ENCODE measurements at regions not wholly inside any gene's neighbourhood (a gene's known extent, or its start where the extent isn't known, plus 50 kb on each side); places are given as distances from the start of the nearest gene placed in this dataset.

DNA sequence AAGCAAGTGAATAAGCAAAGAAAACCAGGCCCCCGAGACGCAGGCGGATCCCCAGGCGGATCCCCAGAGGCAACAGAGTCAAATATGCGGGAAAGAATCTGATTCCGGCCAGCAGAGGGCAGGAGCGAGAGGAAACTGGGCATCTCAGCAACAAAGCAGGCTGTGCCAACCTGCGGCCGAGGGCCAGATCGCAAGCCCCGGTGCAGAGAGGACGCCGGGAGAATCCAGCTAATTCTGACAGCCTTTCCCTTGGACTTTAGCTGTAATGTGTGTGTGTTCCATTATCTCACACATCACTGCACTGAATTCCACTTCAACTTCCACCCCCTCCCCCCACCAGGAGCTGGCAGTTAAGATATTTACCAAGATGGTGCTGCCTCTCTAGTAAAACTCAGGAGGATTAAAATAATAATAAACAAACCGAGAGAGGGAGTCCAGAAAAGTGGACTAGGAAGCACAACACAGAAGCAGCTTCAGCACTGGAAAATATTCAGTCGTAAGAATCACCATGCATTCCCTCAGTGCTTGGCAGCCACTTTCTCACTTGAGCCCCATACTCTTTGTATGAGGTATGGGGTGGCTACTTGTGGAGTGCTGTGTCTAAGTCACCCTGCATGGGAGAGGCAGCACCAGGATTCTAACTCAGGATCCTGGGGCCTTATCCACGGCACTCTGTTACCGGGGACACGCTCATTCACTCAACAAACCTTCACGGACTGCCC lies 66.2 kb upstream of the SNX9 start:
- H3K27ac ChIP-seq (ENCODE audit: low read depth in 2 of 2, low read length in 2 of 2), result no peak overlapping the region
- peaks cover 0 to 5% of the 10 kb centered on the region in 2 donors for H3K27me3 ChIP-seq (ENCODE audit: control insufficient read depth in 2 of 2, insufficient read depth in 2 of 2, low read length in 2 of 2)
- peak overlapping the region in 1 of 2 donors; percentile 31 for H3K4me3 ChIP-seq (ENCODE audit: low read length in 2 of 2)
- H3K4me1 ChIP-seq (ENCODE audit: control insufficient read depth in 2 of 2, insufficient read depth in 2 of 2, low read length in 2 of 2), result peaks cover 23% of the 10 kb centered on the region in 2 donors
- no peak overlapping the region for H3K9ac ChIP-seq (ENCODE audit: low read depth in 1 of 2, low read length in 2 of 2)
- no peaks in the 10 kb centered on the region for H3K9me3 ChIP-seq (ENCODE audit: control insufficient read depth in 2 of 2, low read length in 2 of 2)
- no peaks in the 10 kb centered on the region for H3K36me3 ChIP-seq (ENCODE audit: control insufficient read depth in 2 of 2, insufficient read depth in 2 of 2, low read length in 2 of 2)

DNA sequence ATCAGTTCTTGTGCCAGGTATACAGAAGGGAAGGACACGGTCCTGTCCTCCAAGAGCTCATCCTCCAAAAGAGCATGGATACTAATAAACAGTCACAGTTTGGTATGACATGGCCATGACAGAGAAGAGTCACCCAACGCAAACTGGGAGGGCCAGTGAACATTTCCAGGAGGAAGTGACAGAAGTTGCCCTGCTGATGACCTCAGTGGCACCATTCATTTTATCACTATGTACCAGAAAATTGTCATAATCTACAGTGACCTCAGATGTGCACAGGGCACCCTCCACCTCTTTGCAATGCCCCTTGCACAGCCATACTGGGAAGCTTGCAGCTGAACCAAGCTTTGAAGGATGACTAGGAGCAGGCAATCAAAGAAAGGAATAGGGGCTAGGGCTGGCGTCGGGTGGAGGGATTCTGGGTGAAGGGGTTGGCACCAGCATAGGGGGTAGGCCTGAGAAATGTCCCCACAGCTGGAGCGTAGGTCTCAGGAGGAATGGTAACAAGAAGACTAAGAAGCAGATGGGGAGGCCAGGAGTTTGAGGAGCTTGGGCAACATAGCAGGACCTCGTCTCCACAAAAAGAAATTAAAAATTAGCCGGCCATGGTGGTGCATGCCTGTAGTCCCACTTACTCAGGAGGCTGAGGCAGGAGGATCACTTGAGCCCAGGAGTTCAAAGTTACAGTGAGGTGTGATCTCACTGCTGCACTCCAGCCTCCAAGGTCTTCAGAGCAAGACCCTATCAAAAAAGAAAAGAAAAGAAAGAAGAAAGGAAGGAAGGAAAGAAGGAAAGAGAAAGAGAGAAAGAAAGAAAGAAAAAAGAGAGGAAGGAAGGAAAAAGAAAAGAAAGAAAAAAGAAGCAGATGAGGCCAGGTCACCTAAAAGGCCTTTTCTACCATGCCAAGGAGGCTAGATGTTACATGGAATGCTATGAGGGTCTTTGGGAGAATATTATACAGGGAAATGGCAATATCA lies 65.3 kb upstream of the SNX9 start:
- no peaks in the 10 kb centered on the region for H3K36me3 ChIP-seq (ENCODE audit: control insufficient read depth in 2 of 2, insufficient read depth in 2 of 2, low read length in 2 of 2)
- no peak overlapping the region for H3K4me3 ChIP-seq (ENCODE audit: low read length in 2 of 2)
- H3K9me3 ChIP-seq (ENCODE audit: control insufficient read depth in 2 of 2, low read length in 2 of 2), result no peaks in the 10 kb centered on the region
- no peak overlapping the region for H3K27ac ChIP-seq (ENCODE audit: low read depth in 2 of 2, low read length in 2 of 2)
- peaks cover 0 to 5% of the 10 kb centered on the region in 2 donors for H3K27me3 ChIP-seq (ENCODE audit: control insufficient read depth in 2 of 2, insufficient read depth in 2 of 2, low read length in 2 of 2)
- no peak overlapping the region for H3K9ac ChIP-seq (ENCODE audit: low read depth in 1 of 2, low read length in 2 of 2)
- H3K4me1 ChIP-seq (ENCODE audit: control insufficient read depth in 2 of 2, insufficient read depth in 2 of 2, low read length in 2 of 2), result peaks cover 25 to 31% of the 10 kb centered on the region in 2 donors

- Histone ChIP-seq H3K9ac (ENCODE audit: low read depth in 1 of 2, low read length in 2 of 2) (no peak overlapping the region), H3K4me3 (ENCODE audit: low read length in 2 of 2) (no peak overlapping the region), H3K27ac (ENCODE audit: low read depth in 2 of 2, low read length in 2 of 2) (no peak overlapping the region), H3K36me3 (ENCODE audit: control insufficient read depth in 2 of 2, insufficient read depth in 2 of 2, low read length in 2 of 2) (no peaks in the 10 kb centered on the region), H3K4me1 (ENCODE audit: control insufficient read depth in 2 of 2, insufficient read depth in 2 of 2, low read length in 2 of 2) (peaks cover 33 to 39% of the 10 kb centered on the region in 2 donors), H3K27me3 (ENCODE audit: control insufficient read depth in 2 of 2, insufficient read depth in 2 of 2, low read length in 2 of 2) (peaks cover 0 to 5% of the 10 kb centered on the region in 2 donors), H3K9me3 (ENCODE audit: control insufficient read depth in 2 of 2, low read length in 2 of 2) (no peaks in the 10 kb centered on the region)
These were observed 64.5 kb upstream of the SNX9 start for GRCh38 chr6:157758516-157759023.

GRCh38 chr6:157759028-157759427 lies 64.0 kb upstream of the SNX9 start:
- H3K4me3 ChIP-seq (ENCODE audit: low read length in 2 of 2), result no peak overlapping the region
- no peak overlapping the region for H3K9ac ChIP-seq (ENCODE audit: low read depth in 1 of 2, low read length in 2 of 2)
- no peak overlapping the region for H3K27ac ChIP-seq (ENCODE audit: low read depth in 2 of 2, low read length in 2 of 2)
- no peaks in the 10 kb centered on the region for H3K36me3 ChIP-seq (ENCODE audit: control insufficient read depth in 2 of 2, insufficient read depth in 2 of 2, low read length in 2 of 2)
- no peaks in the 10 kb centered on the region for H3K9me3 ChIP-seq (ENCODE audit: control insufficient read depth in 2 of 2, low read length in 2 of 2)
- H3K4me1 ChIP-seq (ENCODE audit: control insufficient read depth in 2 of 2, insufficient read depth in 2 of 2, low read length in 2 of 2), result peaks cover 38 to 43% of the 10 kb centered on the region in 2 donors
- H3K27me3 ChIP-seq (ENCODE audit: control insufficient read depth in 2 of 2, insufficient read depth in 2 of 2, low read length in 2 of 2), result peaks cover 0 to 5% of the 10 kb centered on the region in 2 donors

- Histone ChIP-seq H3K4me3 (ENCODE audit: low read length in 2 of 2) (no peak overlapping the region), H3K27me3 (ENCODE audit: control insufficient read depth in 2 of 2, insufficient read depth in 2 of 2, low read length in 2 of 2) (peaks cover 0 to 5% of the 10 kb centered on the region in 2 donors), H3K27ac (ENCODE audit: low read depth in 2 of 2, low read length in 2 of 2) (peak overlapping the region; percentile 38 to 39), H3K36me3 (ENCODE audit: control insufficient read depth in 2 of 2, insufficient read depth in 2 of 2, low read length in 2 of 2) (no peaks in the 10 kb centered on the region), H3K9me3 (ENCODE audit: control insufficient read depth in 2 of 2, low read length in 2 of 2) (no peaks in the 10 kb centered on the region), H3K4me1 (ENCODE audit: control insufficient read depth in 2 of 2, insufficient read depth in 2 of 2, low read length in 2 of 2) (peaks cover 49 to 50% of the 10 kb centered on the region in 2 donors), H3K9ac (ENCODE audit: low read depth in 1 of 2, low read length in 2 of 2) (no peak overlapping the region)
These were observed 62.9 kb upstream of the SNX9 start for GRCh38 chr6:157760137-157760536.

- Histone ChIP-seq H3K4me3 (ENCODE audit: low read length in 2 of 2) (no peak overlapping the region), H3K4me1 (ENCODE audit: control insufficient read depth in 2 of 2, insufficient read depth in 2 of 2, low read length in 2 of 2) (peaks cover 49 to 53% of the 10 kb centered on the region in 2 donors), H3K27ac (ENCODE audit: low read depth in 2 of 2, low read length in 2 of 2) (peak overlapping the region; percentile 38 to 39)
These were observed 62.3 kb upstream of the SNX9 start for GRCh38 chr6:157760589-157761330.

DNA sequence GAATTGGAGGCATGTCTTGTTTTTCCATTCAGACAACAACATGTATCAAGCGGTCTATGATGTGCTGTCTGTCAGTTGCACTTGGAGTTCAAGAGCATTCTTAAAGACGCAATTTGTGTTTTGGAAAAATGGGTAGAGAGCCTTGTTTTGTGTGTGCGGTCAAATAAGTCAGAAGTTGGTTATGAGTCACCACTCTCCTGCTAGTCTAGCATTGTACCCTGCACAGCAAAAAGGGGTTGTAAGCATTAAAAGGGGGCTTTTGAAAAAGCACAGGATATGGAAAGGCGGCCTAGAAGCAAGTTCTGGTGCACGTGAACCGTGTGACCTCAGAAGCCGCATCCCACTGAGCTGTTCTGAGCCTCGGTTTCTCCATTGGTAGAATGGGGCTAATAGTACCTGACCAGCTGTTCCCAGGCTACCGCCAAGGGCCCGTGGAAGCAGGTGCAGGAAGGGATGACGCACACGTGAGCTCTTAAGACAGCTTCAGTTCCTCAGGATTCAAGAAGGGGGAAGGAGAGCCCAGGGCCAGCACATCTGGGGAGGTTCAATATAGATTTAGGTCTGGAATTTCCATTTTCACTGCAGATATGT lies 61.6 kb upstream of the SNX9 start:
- Histone ChIP-seq H3K9ac (ENCODE audit: low read depth in 1 of 2, low read length in 2 of 2) (no peak overlapping the region), H3K9me3 (ENCODE audit: control insufficient read depth in 2 of 2, low read length in 2 of 2) (no peaks in the 10 kb centered on the region), H3K27me3 (ENCODE audit: control insufficient read depth in 2 of 2, insufficient read depth in 2 of 2, low read length in 2 of 2) (peaks cover 0 to 5% of the 10 kb centered on the region in 2 donors), H3K4me1 (ENCODE audit: control insufficient read depth in 2 of 2, insufficient read depth in 2 of 2, low read length in 2 of 2) (peaks cover 48 to 51% of the 10 kb centered on the region in 2 donors), H3K4me3 (ENCODE audit: low read length in 2 of 2) (no peak overlapping the region), H3K36me3 (ENCODE audit: control insufficient read depth in 2 of 2, insufficient read depth in 2 of 2, low read length in 2 of 2) (no peaks in the 10 kb centered on the region), H3K27ac (ENCODE audit: low read depth in 2 of 2, low read length in 2 of 2) (peak overlapping the region in 1 of 2 donors; percentile 23)

More at GRCh38 chr6:157760589-157761330, 62.3 kb upstream of the SNX9 start:
- peaks cover 0 to 5% of the 10 kb centered on the region in 2 donors for H3K27me3 ChIP-seq (ENCODE audit: control insufficient read depth in 2 of 2, insufficient read depth in 2 of 2, low read length in 2 of 2)
- H3K9ac ChIP-seq (ENCODE audit: low read depth in 1 of 2, low read length in 2 of 2), result no peak overlapping the region
- H3K9me3 ChIP-seq (ENCODE audit: control insufficient read depth in 2 of 2, low read length in 2 of 2), result no peaks in the 10 kb centered on the region
- H3K36me3 ChIP-seq (ENCODE audit: control insufficient read depth in 2 of 2, insufficient read depth in 2 of 2, low read length in 2 of 2), result no peaks in the 10 kb centered on the region

DNA sequence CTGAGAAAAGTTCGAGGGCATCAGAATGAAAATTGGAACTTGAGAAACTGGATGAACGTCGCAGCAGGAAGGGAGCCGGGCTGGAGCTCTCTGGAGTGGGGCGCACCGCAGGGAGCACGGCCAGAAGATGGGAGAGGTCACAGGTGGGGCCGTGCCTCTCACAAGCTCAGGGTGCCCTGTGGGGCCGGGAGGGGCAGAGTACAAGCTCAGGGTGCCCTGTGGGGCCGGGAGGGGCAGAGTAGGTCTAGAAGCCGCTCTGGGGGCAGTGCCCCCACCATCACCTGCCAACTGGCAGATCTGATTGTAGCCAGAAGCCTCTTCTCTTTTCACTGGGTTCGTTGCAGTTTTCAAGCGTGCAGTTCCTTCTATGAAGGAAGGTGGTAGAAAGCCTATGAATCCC lies 61.1 kb upstream of the SNX9 start:
- H3K9me3 ChIP-seq (ENCODE audit: control insufficient read depth in 2 of 2, low read length in 2 of 2), result no peaks in the 10 kb centered on the region
- peak overlapping the region in 1 of 2 donors; percentile 23 for H3K27ac ChIP-seq (ENCODE audit: low read depth in 2 of 2, low read length in 2 of 2)
- H3K4me1 ChIP-seq (ENCODE audit: control insufficient read depth in 2 of 2, insufficient read depth in 2 of 2, low read length in 2 of 2), result peaks cover 45 to 48% of the 10 kb centered on the region in 2 donors

DNA sequence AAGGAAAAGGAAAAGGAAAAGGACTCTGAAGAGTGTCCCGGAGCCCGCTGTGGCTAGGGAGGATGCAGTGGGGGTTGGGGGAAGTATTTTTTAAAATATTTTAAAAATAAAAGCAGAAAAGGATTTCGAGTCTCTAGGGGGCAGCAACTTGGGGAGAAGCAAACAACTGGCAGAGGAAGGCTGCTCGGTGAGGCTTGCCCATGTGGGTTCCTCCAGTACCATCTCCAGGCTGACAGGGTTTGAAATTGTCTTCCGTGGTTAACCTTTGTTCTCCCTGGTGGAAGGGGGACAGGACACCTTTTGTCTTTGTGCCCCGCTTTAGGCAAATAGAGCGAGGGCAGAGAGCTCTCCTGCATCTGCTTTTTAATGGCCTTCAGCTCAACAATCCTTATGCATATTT lies 60.4 kb upstream of the SNX9 start:
- H3K27ac ChIP-seq (ENCODE audit: low read depth in 2 of 2, low read length in 2 of 2), result peak overlapping the region; percentile 84 to 87
- no peaks in the 10 kb centered on the region for H3K36me3 ChIP-seq (ENCODE audit: control insufficient read depth in 2 of 2, insufficient read depth in 2 of 2, low read length in 2 of 2)
- H3K4me1 ChIP-seq (ENCODE audit: control insufficient read depth in 2 of 2, insufficient read depth in 2 of 2, low read length in 2 of 2), result peaks cover 39 to 43% of the 10 kb centered on the region in 2 donors
- peaks cover 0 to 5% of the 10 kb centered on the region in 2 donors for H3K27me3 ChIP-seq (ENCODE audit: control insufficient read depth in 2 of 2, insufficient read depth in 2 of 2, low read length in 2 of 2)
- H3K9ac ChIP-seq (ENCODE audit: low read depth in 1 of 2, low read length in 2 of 2), result peak overlapping the region; percentile 34 to 66
- H3K9me3 ChIP-seq (ENCODE audit: control insufficient read depth in 2 of 2, low read length in 2 of 2), result no peaks in the 10 kb centered on the region
- H3K4me3 ChIP-seq (ENCODE audit: low read length in 2 of 2), result no peak overlapping the region

More for the DNA sequence above, 61.1 kb upstream of the SNX9 start:
- Histone ChIP-seq H3K4me3 (ENCODE audit: low read length in 2 of 2) (no peak overlapping the region), H3K9ac (ENCODE audit: low read depth in 1 of 2, low read length in 2 of 2) (no peak overlapping the region), H3K27me3 (ENCODE audit: control insufficient read depth in 2 of 2, insufficient read depth in 2 of 2, low read length in 2 of 2) (peaks cover 0 to 5% of the 10 kb centered on the region in 2 donors), H3K36me3 (ENCODE audit: control insufficient read depth in 2 of 2, insufficient read depth in 2 of 2, low read length in 2 of 2) (no peaks in the 10 kb centered on the region)

Data from mucosa of rectum (tissue), 2 donors.